ENCODE measurements at regions not wholly inside any gene's neighbourhood (a gene's known extent, or its start where the extent isn't known, plus 50 kb on each side); places are given as distances from the start of the nearest gene placed in this dataset.

- no peak for TF ChIP-seq CTCF (conservative IDR thresholded peaks at IDR 0.05; ENCODE audit: low read depth, low read length)
- H3K4me1 ChIP-seq (ENCODE audit: low read depth, poor library complexity, severe bottlenecking) = no peaks in the 10 kb centered on the region
- no peaks in the 10 kb centered on the region for H3K79me2 ChIP-seq (ENCODE audit: insufficient read depth, low read depth)
- H3K4me3 ChIP-seq (IDR thresholded peaks at IDR 0.05; ENCODE audit: insufficient read depth, low read depth, low read length) = no peak overlapping the region
- no peak overlapping the region for H2AFZ ChIP-seq (ENCODE audit: low read depth)
- H3K9ac ChIP-seq = no peak overlapping the region
- no peaks in the 10 kb centered on the region for H4K20me1 ChIP-seq (ENCODE audit: insufficient read depth)
- no peak overlapping the region for H3K27ac ChIP-seq
- H3K36me3 ChIP-seq (ENCODE audit: insufficient read depth) = no peaks in the 10 kb centered on the region
- no peak overlapping the region for H3K4me2 ChIP-seq
- no peaks in the 10 kb centered on the region for H3K27me3 ChIP-seq (ENCODE audit: insufficient read depth, low read depth)
These were observed 288.8 kb upstream of the HS6ST1 start for GRCh38 chr2:128607440-128607839.

GRCh38 chr2:128607911-128608506 lies 289.3 kb upstream of the HS6ST1 start:
- H3K79me2 ChIP-seq (ENCODE audit: insufficient read depth, low read depth) = no peaks in the 10 kb centered on the region
- H3K27ac ChIP-seq = no peak overlapping the region
- no peaks in the 10 kb centered on the region for H4K20me1 ChIP-seq (ENCODE audit: insufficient read depth)
- H3K4me3 ChIP-seq (IDR thresholded peaks at IDR 0.05; ENCODE audit: insufficient read depth, low read depth, low read length) = no peak overlapping the region
- H3K9ac ChIP-seq = no peak overlapping the region
- TF ChIP-seq CTCF (conservative IDR thresholded peaks at IDR 0.05; ENCODE audit: low read depth, low read length) = no peak
- no peaks in the 10 kb centered on the region for H3K27me3 ChIP-seq (ENCODE audit: insufficient read depth, low read depth)
- H3K36me3 ChIP-seq (ENCODE audit: insufficient read depth) = no peaks in the 10 kb centered on the region
- no peak overlapping the region for H3K4me2 ChIP-seq
- H3K4me1 ChIP-seq (ENCODE audit: low read depth, poor library complexity, severe bottlenecking) = no peaks in the 10 kb centered on the region
- H2AFZ ChIP-seq (ENCODE audit: low read depth) = no peak overlapping the region

GRCh38 chr2:128608921-128609880 lies 290.5 kb upstream of the HS6ST1 start:
- no peaks in the 10 kb centered on the region for H3K36me3 ChIP-seq (ENCODE audit: insufficient read depth)

GRCh38 chr2:128610496-128610895 lies 291.8 kb upstream of the HS6ST1 start:
- H3K4me1 ChIP-seq (ENCODE audit: low read depth, poor library complexity, severe bottlenecking) = no peaks in the 10 kb centered on the region
- H3K27ac ChIP-seq = no peak overlapping the region
- H3K4me2 ChIP-seq = no peak overlapping the region
- H3K27me3 ChIP-seq (ENCODE audit: insufficient read depth, low read depth) = no peaks in the 10 kb centered on the region
- TF ChIP-seq CTCF (conservative IDR thresholded peaks at IDR 0.05; ENCODE audit: low read depth, low read length) = no peak
- H3K4me3 ChIP-seq (IDR thresholded peaks at IDR 0.05; ENCODE audit: insufficient read depth, low read depth, low read length) = no peak overlapping the region
- H3K9ac ChIP-seq = no peak overlapping the region
- H3K79me2 ChIP-seq (ENCODE audit: insufficient read depth, low read depth) = no peaks in the 10 kb centered on the region
- H3K36me3 ChIP-seq (ENCODE audit: insufficient read depth) = no peaks in the 10 kb centered on the region
- H4K20me1 ChIP-seq (ENCODE audit: insufficient read depth) = no peaks in the 10 kb centered on the region
- H2AFZ ChIP-seq (ENCODE audit: low read depth) = no peak overlapping the region

More at GRCh38 chr2:128608921-128609880, 290.5 kb upstream of the HS6ST1 start:
- Histone ChIP-seq H3K79me2 (ENCODE audit: insufficient read depth, low read depth) (no peaks in the 10 kb centered on the region), H3K4me3 (IDR thresholded peaks at IDR 0.05; ENCODE audit: insufficient read depth, low read depth, low read length) (no peak overlapping the region), H3K27ac (no peak overlapping the region), H3K27me3 (ENCODE audit: insufficient read depth, low read depth) (no peaks in the 10 kb centered on the region), H3K4me1 (ENCODE audit: low read depth, poor library complexity, severe bottlenecking) (no peaks in the 10 kb centered on the region), H4K20me1 (ENCODE audit: insufficient read depth) (no peaks in the 10 kb centered on the region), H2AFZ (ENCODE audit: low read depth) (no peak overlapping the region), H3K9ac (no peak overlapping the region), H3K4me2 (no peak overlapping the region)
- no peak for TF ChIP-seq CTCF (conservative IDR thresholded peaks at IDR 0.05; ENCODE audit: low read depth, low read length)

Data from KMS-11 (cell line).